Prostate gland (tissue), 1 donor: ENCODE measurements at regions not wholly inside any gene's neighbourhood (a gene's known extent, or its start where the extent isn't known, plus 50 kb on each side); places are given as distances from the start of the nearest gene placed in this dataset.

ENCODE experiments used
- POLR2A ChIP-seq: fragments of 450-650 bp; IDR thresholded peaks from one replicate; pipeline ENCODE4 v1.6.1; 2016; ENCODE audit warnings: antibody characterized with exemption, mild to moderate bottlenecking
- POLR2AphosphoS5 ChIP-seq: sonication (generic); formaldehyde crosslinking; IDR thresholded peaks from one replicate; pipeline ENCODE4 v1.6.1; 2017; ENCODE audit warnings: antibody characterized with exemption

GRCh38 chr10:59047957-59048618 lies 128.4 kb upstream of the PHYHIPL start:
- TF ChIP-seq POLR2AphosphoS5 (no peak), POLR2A (no peak)
